Ascending aorta (tissue), 2 donors: ENCODE measurements at regions not wholly inside any gene's neighbourhood (a gene's known extent, or its start where the extent isn't known, plus 50 kb on each side); places are given as distances from the start of the nearest gene placed in this dataset.

ENCODE experiments used
- DNase-seq, 2 donors: peaks; one replicate each; pipeline ENCODE4 v3.0.0-alpha.2; 2019; ENCODE audit warnings: low spot score in 2 of 2
- H3K27ac ChIP-seq, 2 donors: fragments of 200-600 bp; sonication (generic); one replicate each; pipeline ENCODE4 v1.5.1; 2016 to 2017; ENCODE audit warnings: mild to moderate bottlenecking in 1 of 2
- H3K27me3 ChIP-seq: fragments of 200-600 bp; sonication (generic); one replicate; pipeline ENCODE4 v1.5.1; 2017
- H3K36me3 ChIP-seq, 2 donors: fragments of 200-600 bp; sonication (generic); one replicate each; pipeline ENCODE4 v1.5.1; 2016
- H3K4me1 ChIP-seq, 2 donors: fragments of 200-600 bp; sonication (generic); one replicate each; pipeline ENCODE4 v1.5.1; 2016 to 2017; ENCODE audit warnings: mild to moderate bottlenecking in 1 of 2
- H3K4me3 ChIP-seq, 2 donors: fragments of 200-600 bp; sonication (generic); one replicate each; pipeline ENCODE4 v1.5.1; 2016 to 2017; ENCODE audit warnings: mild to moderate bottlenecking in 1 of 2
- H3K9me3 ChIP-seq, 2 donors: fragments of 200-600 bp; sonication (generic); one replicate each; pipeline ENCODE4 v1.5.1; 2016
- CTCF ChIP-seq, 3 experiments: fragments of 200-600 bp in 2 of 3; fragments of 450-650 bp in 1 of 3; sonication (generic) in 2 of 3; IDR thresholded peaks; one replicate each; pipeline ENCODE4 v1.5.1; 2016 to 2019; ENCODE audit warnings: antibody characterized with exemption in 3 of 3, mild to moderate bottlenecking in 1 of 3, moderate library complexity in 1 of 3
- intact Hi-C: fragments of 100-400 bp; cut with DNase I; formaldehyde crosslinking; loops from one replicate; pipeline ENCODE4 v1.15.1; 2023

GRCh38 chr12:126616441-126616840, 1551.2 kb downstream of the AACS start:
- Histone ChIP-seq H3K4me3 (no peak overlapping the region), H3K36me3 (no peaks in the 10 kb centered on the region), H3K27ac (no peak overlapping the region), H3K4me1 (no peaks in the 10 kb centered on the region), H3K27me3 (no peaks in the 10 kb centered on the region), H3K9me3 (peaks cover 5 to 9% of the 10 kb centered on the region in 2 donors)
- no peak for DNase-seq
- no peak for TF ChIP-seq CTCF (IDR thresholded peaks at IDR 0.05)
- intact Hi-C loops: no loop called here

GRCh38 chr12:126617312-126617711, 1552.1 kb downstream of the AACS start:
- peaks cover under 1 to 9% of the 10 kb centered on the region in 2 donors for H3K9me3 ChIP-seq
- intact Hi-C loops: no loop called here
- no peaks in the 10 kb centered on the region for H3K36me3 ChIP-seq
- peak in 1 of 3 experiments; percentile 30 for TF ChIP-seq CTCF (IDR thresholded peaks at IDR 0.05)
- H3K4me1 ChIP-seq: no peaks in the 10 kb centered on the region
- no peak for DNase-seq
- no peaks in the 10 kb centered on the region for H3K27me3 ChIP-seq
- no peak overlapping the region for H3K27ac ChIP-seq
- H3K4me3 ChIP-seq: no peak overlapping the region

GRCh38 chr12:126627596-126627995, 1562.4 kb downstream of the AACS start:
- intact Hi-C loops: no loop called here
- H3K36me3 ChIP-seq: no peaks in the 10 kb centered on the region
- H3K4me3 ChIP-seq: no peak overlapping the region
- no peaks in the 10 kb centered on the region for H3K4me1 ChIP-seq
- H3K27ac ChIP-seq: no peak overlapping the region
- TF ChIP-seq CTCF (IDR thresholded peaks at IDR 0.05): no peak
- DNase-seq: no peak
- H3K27me3 ChIP-seq: no peaks in the 10 kb centered on the region
- no peaks in the 10 kb centered on the region for H3K9me3 ChIP-seq

GRCh38 chr12:126636821-126637220, 1571.6 kb downstream of the AACS start:
- TF ChIP-seq CTCF (IDR thresholded peaks at IDR 0.05): no peak

GRCh38 chr12:126644236-126645020, 1579.2 kb downstream of the AACS start:
- no peaks in the 10 kb centered on the region for H3K9me3 ChIP-seq

More at GRCh38 chr12:126636821-126637220, 1571.6 kb downstream of the AACS start:
- Histone ChIP-seq H3K27me3 (no peaks in the 10 kb centered on the region), H3K36me3 (no peaks in the 10 kb centered on the region), H3K27ac (no peak overlapping the region), H3K4me1 (no peaks in the 10 kb centered on the region), H3K4me3 (no peak overlapping the region), H3K9me3 (no peaks in the 10 kb centered on the region)
- intact Hi-C loops: no loop called here
- DNase-seq: no peak

More at GRCh38 chr12:126644236-126645020, 1579.2 kb downstream of the AACS start:
- Histone ChIP-seq H3K27me3 (no peaks in the 10 kb centered on the region), H3K4me3 (no peak overlapping the region), H3K36me3 (no peaks in the 10 kb centered on the region), H3K27ac (no peak overlapping the region), H3K4me1 (no peaks in the 10 kb centered on the region)
- intact Hi-C loops: no loop called here
- DNase-seq: no peak
- no peak for TF ChIP-seq CTCF (IDR thresholded peaks at IDR 0.05)
